Stimulated activated naive CD8-positive, alpha-beta T cell treated with anti-CD3 and anti-CD28 coated beads, Interleukin-15, amount 100 ng/mL, for 72 hours (primary cell): ENCODE measurements at regions not wholly inside any gene's neighbourhood (a gene's known extent, or its start where the extent isn't known, plus 50 kb on each side); places are given as distances from the start of the nearest gene placed in this dataset.

Source experiments
- ATAC-seq: fragments of 150-1000 bp; cut with Tn5 transposase; 2 replicates; pipeline ENCODE4 v1.10.0; 2021; ENCODE audit warnings: mild to moderate bottlenecking, moderate library complexity
- DNase-seq, 2 donors: peaks; one replicate each; pipeline ENCODE4 v3.0.0; 2021 to 2022
- H3K27ac Mint-ChIP-seq, 2 donors: one replicate each; pipeline ENCODE4 v1.8.0; 2022; ENCODE audit warnings: mild to moderate bottlenecking in 2 of 2, mixed read lengths in 2 of 2, moderate library complexity in 2 of 2
- H3K27me3 Mint-ChIP-seq: one replicate; pipeline ENCODE4 v1.8.0; 2022; ENCODE audit warnings: mixed read lengths
- H3K4me1 Mint-ChIP-seq: one replicate; pipeline ENCODE4 v1.8.0; 2022; ENCODE audit warnings: mild to moderate bottlenecking, mixed read lengths
- H3K4me3 Mint-ChIP-seq, 2 donors: one replicate each; pipeline ENCODE4 v1.8.0; 2022; ENCODE audit warnings: mild to moderate bottlenecking in 2 of 2, mixed read lengths in 2 of 2, moderate library complexity in 1 of 2
- H3K9me3 Mint-ChIP-seq, 2 donors: one replicate each; pipeline ENCODE4 v1.8.0; 2022; ENCODE audit warnings: mixed read lengths in 2 of 2

DNA sequence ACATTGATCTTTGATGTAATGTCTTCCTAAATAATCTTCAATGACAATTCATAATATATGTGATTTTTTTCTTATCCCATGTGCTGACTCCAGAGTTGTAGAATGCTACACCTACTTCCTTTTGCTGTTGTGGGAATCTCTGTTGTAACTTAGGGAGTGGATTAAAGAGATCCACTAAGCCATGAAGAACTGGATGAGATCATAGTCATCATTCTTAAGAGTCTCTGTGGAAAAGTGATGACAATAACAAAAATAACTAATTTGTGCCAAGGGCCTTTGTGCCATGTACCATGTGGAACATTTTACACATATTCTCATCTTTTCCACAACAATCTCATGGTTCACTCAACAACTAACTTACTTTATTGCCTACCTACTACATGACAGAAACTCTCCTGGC lies 162.9 kb upstream of the PDZRN3 start:
- Mint-ChIP-seq H3K9me3 (no peaks in the 10 kb centered on the region), H3K27ac (no peak overlapping the region), H3K4me3 (no peak overlapping the region), H3K4me1 (no peaks in the 10 kb centered on the region), H3K27me3 (no peaks in the 10 kb centered on the region)
- no peak for DNase-seq
- no peak for ATAC-seq

- no peak overlapping the region for H3K4me3 Mint-ChIP-seq
- H3K27me3 Mint-ChIP-seq, result no peaks in the 10 kb centered on the region
- DNase-seq, result no peak
- no peaks in the 10 kb centered on the region for H3K9me3 Mint-ChIP-seq
- H3K4me1 Mint-ChIP-seq, result no peaks in the 10 kb centered on the region
- H3K27ac Mint-ChIP-seq, result no peak overlapping the region
- ATAC-seq, result no peak
Observed at GRCh38 chr3:73786998-73787397, 162.3 kb upstream of the PDZRN3 start.

GRCh38 chr3:73786321-73786807 lies 161.6 kb upstream of the PDZRN3 start:
- H3K27ac Mint-ChIP-seq, result peak overlapping the region in 1 of 2 donors; percentile 15
- no peaks in the 10 kb centered on the region for H3K9me3 Mint-ChIP-seq
- DNase-seq, result no peak
- H3K4me3 Mint-ChIP-seq, result no peak overlapping the region
- no peaks in the 10 kb centered on the region for H3K27me3 Mint-ChIP-seq
- H3K4me1 Mint-ChIP-seq, result no peaks in the 10 kb centered on the region
- ATAC-seq, result no peak

DNA sequence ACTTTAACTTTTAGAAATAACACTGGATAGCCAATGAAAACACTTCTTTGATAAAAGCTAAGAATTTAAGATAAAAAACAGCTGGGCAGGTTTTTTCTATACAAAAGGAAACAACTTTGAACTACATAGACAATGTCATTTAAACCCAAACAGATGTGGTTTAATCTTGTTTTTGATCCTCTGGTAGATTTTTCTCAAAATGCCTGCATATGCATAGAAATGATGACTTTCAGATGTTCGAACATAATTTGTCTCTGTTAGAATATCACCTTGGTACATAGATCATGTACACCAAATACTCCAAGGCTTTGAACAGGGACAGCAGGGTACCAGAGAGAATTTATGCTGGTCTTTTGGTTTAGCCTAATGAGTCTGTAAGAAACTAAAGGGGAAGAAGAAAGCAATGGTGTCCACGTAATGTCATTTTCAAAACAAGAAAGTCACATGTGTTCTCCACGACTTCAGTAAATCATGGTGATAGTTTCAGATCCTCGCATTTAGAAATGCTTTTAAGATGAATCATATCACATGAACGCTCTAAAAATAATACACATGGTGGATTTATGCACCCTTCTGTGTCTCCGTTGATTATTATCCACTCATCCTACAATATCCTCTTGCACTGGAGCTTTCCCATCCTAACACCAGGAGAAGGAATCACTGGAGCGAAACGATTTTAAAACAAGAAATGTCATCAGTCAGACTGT lies 160.1 kb upstream of the PDZRN3 start:
- no peak for DNase-seq
- Mint-ChIP-seq H3K4me1 (no peaks in the 10 kb centered on the region), H3K9me3 (no peaks in the 10 kb centered on the region), H3K4me3 (no peak overlapping the region), H3K27ac (no peak overlapping the region), H3K27me3 (no peaks in the 10 kb centered on the region)
- ATAC-seq, result no peak

- no peaks in the 10 kb centered on the region for H3K9me3 Mint-ChIP-seq
- no peaks in the 10 kb centered on the region for H3K4me1 Mint-ChIP-seq
- no peaks in the 10 kb centered on the region for H3K27me3 Mint-ChIP-seq
- no peak overlapping the region for H3K4me3 Mint-ChIP-seq
- DNase-seq, result no peak
- ATAC-seq, result no peak
- no peak overlapping the region for H3K27ac Mint-ChIP-seq
Observed at GRCh38 chr3:73783811-73784210, 159.1 kb upstream of the PDZRN3 start.

DNA sequence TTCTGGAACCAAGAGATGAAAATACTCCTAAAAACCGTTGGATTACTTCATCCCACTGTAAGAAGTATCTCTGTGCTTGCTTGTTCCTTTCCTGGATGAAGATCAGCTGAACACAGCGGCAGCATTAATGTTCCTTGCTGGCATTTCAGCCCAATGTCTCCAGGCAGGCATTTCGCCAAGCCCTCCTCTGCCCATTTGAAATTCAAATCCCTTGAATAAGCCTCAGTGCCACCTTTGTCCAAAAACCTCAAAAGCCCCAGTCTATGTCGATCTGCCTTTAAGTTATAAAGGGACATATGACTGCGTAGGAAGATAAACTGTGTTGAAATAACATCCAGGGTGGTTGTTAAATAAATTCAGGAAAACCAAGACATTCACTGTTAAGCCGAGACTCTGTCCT lies 156.8 kb upstream of the PDZRN3 start:
- Mint-ChIP-seq H3K27me3 (no peaks in the 10 kb centered on the region), H3K4me3 (no peak overlapping the region), H3K27ac (no peak overlapping the region), H3K9me3 (peaks cover 0 to 7% of the 10 kb centered on the region in 2 donors), H3K4me1 (no peaks in the 10 kb centered on the region)
- no peak for ATAC-seq
- no peak for DNase-seq

GRCh38 chr3:73774645-73775044 lies 149.9 kb upstream of the PDZRN3 start:
- DNase-seq, result no peak
- Mint-ChIP-seq H3K4me1 (no peaks in the 10 kb centered on the region), H3K9me3 (peaks cover 0 to 7% of the 10 kb centered on the region in 2 donors), H3K27me3 (no peaks in the 10 kb centered on the region), H3K4me3 (no peak overlapping the region), H3K27ac (no peak overlapping the region)
- no peak for ATAC-seq

GRCh38 chr3:73773233-73773632 lies 148.5 kb upstream of the PDZRN3 start:
- no peak overlapping the region for H3K4me3 Mint-ChIP-seq
- no peaks in the 10 kb centered on the region for H3K4me1 Mint-ChIP-seq
- peaks cover 0 to 5% of the 10 kb centered on the region in 2 donors for H3K9me3 Mint-ChIP-seq
- H3K27ac Mint-ChIP-seq, result no peak overlapping the region
- ATAC-seq (no peak), DNase-seq (no peak)
- no peaks in the 10 kb centered on the region for H3K27me3 Mint-ChIP-seq

- H3K4me3 Mint-ChIP-seq, result no peak overlapping the region
- peaks cover 0 to 3% of the 10 kb centered on the region in 2 donors for H3K9me3 Mint-ChIP-seq
- ATAC-seq (no peak), DNase-seq (no peak)
- no peaks in the 10 kb centered on the region for H3K4me1 Mint-ChIP-seq
- H3K27me3 Mint-ChIP-seq, result no peaks in the 10 kb centered on the region
- no peak overlapping the region for H3K27ac Mint-ChIP-seq
Observed at GRCh38 chr3:73772076-73772886, 147.5 kb upstream of the PDZRN3 start.

DNA sequence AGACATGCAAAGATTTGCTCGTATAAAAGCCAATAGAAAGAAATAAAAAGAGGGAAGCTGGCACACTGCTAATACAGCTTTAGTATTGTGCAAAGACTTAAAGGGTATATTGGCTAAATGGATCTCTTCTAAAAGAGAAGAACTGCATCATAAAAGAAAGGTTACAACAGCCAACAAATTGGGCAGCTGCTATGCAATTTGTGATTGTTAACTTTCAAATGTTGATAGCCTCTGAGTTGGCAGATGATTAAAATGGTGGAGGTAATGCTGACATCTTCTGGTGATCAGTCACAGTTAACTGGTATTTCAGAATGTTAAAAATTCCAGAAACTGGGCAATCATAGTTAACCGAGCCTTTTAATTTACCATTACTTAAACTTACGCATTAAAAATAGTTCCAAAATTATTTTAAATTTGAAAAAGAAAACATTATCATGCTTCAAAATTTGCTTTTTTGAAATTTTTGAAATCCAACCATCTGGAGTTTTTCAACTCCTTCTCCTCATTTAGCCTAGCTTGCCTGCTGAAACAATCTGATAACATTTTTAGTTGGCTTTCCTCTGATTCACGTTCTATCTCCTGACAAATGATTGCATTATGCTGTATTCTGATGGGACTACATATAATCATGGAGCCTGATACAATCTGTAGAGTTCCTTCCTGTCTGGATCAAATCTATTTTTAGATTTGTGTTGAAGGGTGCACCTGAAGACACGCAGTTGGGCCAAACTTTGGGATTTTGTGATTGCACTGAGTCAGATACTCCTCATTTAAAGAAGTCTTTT lies 144.0 kb upstream of the PDZRN3 start:
- DNase-seq (no peak), ATAC-seq (no peak)
- no peak overlapping the region for H3K4me3 Mint-ChIP-seq
- no peak overlapping the region for H3K27ac Mint-ChIP-seq
- H3K9me3 Mint-ChIP-seq, result peaks cover 0 to 13% of the 10 kb centered on the region in 2 donors
- H3K4me1 Mint-ChIP-seq, result no peaks in the 10 kb centered on the region
- no peaks in the 10 kb centered on the region for H3K27me3 Mint-ChIP-seq

GRCh38 chr3:73766599-73767381 lies 142.0 kb upstream of the PDZRN3 start:
- no peak overlapping the region for H3K27ac Mint-ChIP-seq
- no peak overlapping the region for H3K4me3 Mint-ChIP-seq
- H3K4me1 Mint-ChIP-seq, result no peaks in the 10 kb centered on the region
- peaks cover 0 to 13% of the 10 kb centered on the region in 2 donors for H3K9me3 Mint-ChIP-seq
- DNase-seq, result no peak
- ATAC-seq, result no peak
- no peaks in the 10 kb centered on the region for H3K27me3 Mint-ChIP-seq

- Mint-ChIP-seq H3K27me3 (no peaks in the 10 kb centered on the region), H3K4me3 (no peak overlapping the region), H3K4me1 (no peaks in the 10 kb centered on the region), H3K27ac (no peak overlapping the region), H3K9me3 (peaks cover 0 to 13% of the 10 kb centered on the region in 2 donors)
- no peak for DNase-seq
- no peak for ATAC-seq
Observed at GRCh38 chr3:73765878-73766545, 141.3 kb upstream of the PDZRN3 start.

- no peak overlapping the region for H3K27ac Mint-ChIP-seq
- H3K4me1 Mint-ChIP-seq, result no peaks in the 10 kb centered on the region
- H3K9me3 Mint-ChIP-seq, result peaks cover 10 to 13% of the 10 kb centered on the region in 2 donors
- ATAC-seq, result no peak
- no peak for DNase-seq
- H3K27me3 Mint-ChIP-seq, result no peaks in the 10 kb centered on the region
- no peak overlapping the region for H3K4me3 Mint-ChIP-seq
Observed at GRCh38 chr3:73762855-73763254, 138.1 kb upstream of the PDZRN3 start.

DNA sequence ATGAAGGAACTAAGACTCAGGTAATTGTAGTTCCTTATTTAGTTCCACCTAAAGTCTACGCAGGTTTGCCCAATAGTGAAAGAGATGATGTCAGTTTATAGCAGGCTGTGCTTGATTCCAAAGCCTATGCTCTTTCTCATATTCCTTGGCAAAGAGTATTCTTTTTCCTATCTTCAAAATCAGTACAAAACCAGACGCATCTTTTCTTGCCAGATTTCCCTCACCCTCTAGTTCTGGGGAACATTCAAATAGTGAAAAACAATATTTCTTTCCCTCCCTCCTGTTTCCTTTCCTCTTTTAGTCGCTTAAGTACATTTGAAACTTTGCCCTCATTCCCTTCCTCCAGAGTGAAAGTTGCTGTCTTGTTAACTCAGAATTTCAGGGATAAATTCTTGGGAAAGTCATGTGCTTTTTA lies 134.6 kb upstream of the PDZRN3 start:
- H3K4me1 Mint-ChIP-seq, result no peaks in the 10 kb centered on the region
- no peak overlapping the region for H3K4me3 Mint-ChIP-seq
- H3K9me3 Mint-ChIP-seq, result peaks cover 9 to 21% of the 10 kb centered on the region in 2 donors
- no peaks in the 10 kb centered on the region for H3K27me3 Mint-ChIP-seq
- DNase-seq (no peak), ATAC-seq (no peak)
- H3K27ac Mint-ChIP-seq, result no peak overlapping the region

GRCh38 chr3:73757536-73757935 lies 132.8 kb upstream of the PDZRN3 start:
- H3K4me3 Mint-ChIP-seq, result no peak overlapping the region
- no peak overlapping the region for H3K27ac Mint-ChIP-seq
- DNase-seq (no peak), ATAC-seq (no peak)
- no peaks in the 10 kb centered on the region for H3K4me1 Mint-ChIP-seq
- no peaks in the 10 kb centered on the region for H3K27me3 Mint-ChIP-seq
- H3K9me3 Mint-ChIP-seq, result peaks cover 9 to 21% of the 10 kb centered on the region in 2 donors
